ENCODE measurements at regions not wholly inside any gene's neighbourhood (a gene's known extent, or its start where the extent isn't known, plus 50 kb on each side); places are given as distances from the start of the nearest gene placed in this dataset.
A peak's percentile ranks its signal among the peaks of the same experiment; 100 is the strongest.
"Not testable (repeated sequence)": the region's sequence is repeated elsewhere in the genome, so short reads cannot be mapped to it uniquely, and the experiment has no call there.

GRCh38 chr15:53923741-53924140 lies 54.5 kb upstream of the UNC13C start:
- not testable (repeated sequence) for DNase-seq

- peak; percentile 25 for DNase-seq
Measured at GRCh38 chr15:53918180-53919079, 59.8 kb upstream of the UNC13C start.

- DNase-seq, result no peak
Measured at GRCh38 chr15:53917109-53917508, 61.1 kb upstream of the UNC13C start.

- no peak for DNase-seq
Measured at GRCh38 chr15:53911431-53911830, 66.8 kb upstream of the UNC13C start.

GRCh38 chr15:53910852-53911251 lies 67.4 kb upstream of the UNC13C start:
- no peak for DNase-seq

- no peak for DNase-seq
Measured at GRCh38 chr15:53910236-53910849, 67.9 kb upstream of the UNC13C start.

GRCh38 chr15:53903129-53903528 lies 75.1 kb upstream of the UNC13C start:
- DNase-seq, result no peak

- DNase-seq, result peak; percentile 18
Measured at GRCh38 chr15:53893468-53893867, 84.8 kb upstream of the UNC13C start.

- DNase-seq, result not testable (repeated sequence)
Measured at GRCh38 chr15:53891862-53892261, 86.4 kb upstream of the UNC13C start.

GRCh38 chr15:53884441-53884840 lies 93.8 kb upstream of the UNC13C start:
- no peak for DNase-seq

GRCh38 chr15:53882311-53882710 lies 95.9 kb upstream of the UNC13C start:
- no peak for DNase-seq

GRCh38 chr15:53880357-53880756 lies 97.9 kb upstream of the UNC13C start:
- no peak for DNase-seq

GRCh38 chr15:53875711-53876110 lies 102.5 kb upstream of the UNC13C start:
- no peak for DNase-seq

GRCh38 chr15:53875139-53875538 lies 103.1 kb upstream of the UNC13C start:
- no peak for DNase-seq

GRCh38 chr15:53872410-53872809 lies 105.8 kb upstream of the UNC13C start:
- no peak for DNase-seq

GRCh38 chr15:53869806-53870073 lies 108.5 kb upstream of the UNC13C start:
- no peak for DNase-seq

GRCh38 chr15:53869044-53869805 lies 109.0 kb upstream of the UNC13C start:
- no peak for DNase-seq

GRCh38 chr15:53862386-53862785 lies 102.9 kb upstream of the WDR72 start:
- no peak for DNase-seq

- DNase-seq, result no peak
Measured at GRCh38 chr15:53861792-53862191, 102.3 kb upstream of the WDR72 start.

GRCh38 chr15:53851110-53851848 lies 91.8 kb upstream of the WDR72 start:
- no peak for DNase-seq

GRCh38 chr15:53847745-53848144 lies 88.3 kb upstream of the WDR72 start:
- no peak for DNase-seq

GRCh38 chr15:53844634-53845033 lies 85.2 kb upstream of the WDR72 start:
- DNase-seq, result no peak

All from NCI-H510A treated with DMSO at 0.1 percent for 48 hours (cell line).